ENCODE measurements at regions not wholly inside any gene's neighbourhood (a gene's known extent, or its start where the extent isn't known, plus 50 kb on each side); places are given as distances from the start of the nearest gene placed in this dataset.

DNA sequence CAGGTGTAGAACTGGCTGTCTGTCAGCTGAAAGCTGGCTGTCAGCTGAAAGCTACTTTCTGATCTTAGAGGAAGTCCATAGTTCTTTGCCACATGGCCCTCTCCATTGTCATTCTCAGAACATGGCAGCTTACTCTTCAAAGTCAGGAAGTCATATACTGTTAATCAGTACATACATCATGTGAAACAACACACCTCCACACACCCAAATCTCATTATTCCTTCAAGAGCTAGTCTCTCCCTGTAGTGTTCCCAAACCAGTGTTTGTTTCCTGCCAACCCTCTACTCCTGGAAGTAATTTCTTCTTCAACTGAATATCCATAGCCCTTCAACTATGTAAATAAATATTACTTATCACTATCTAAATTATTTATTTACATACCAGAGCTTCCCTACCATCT is 58.9 kb downstream of the OR5AK2 start:
- no peak overlapping the region for H4K12ac ChIP-seq (ENCODE audit: low read depth, low read length)
- no peak overlapping the region for H3K23ac ChIP-seq (ENCODE audit: low read length)
- H2BK12ac ChIP-seq (ENCODE audit: low read length): no peak overlapping the region
- peaks cover 2% of the 10 kb centered on the region for H3K9me3 ChIP-seq (ENCODE audit: insufficient read depth, low read depth, low read length)
- no peak overlapping the region for H3K4me3 ChIP-seq (ENCODE audit: low read depth, low read length)
- no peak overlapping the region for H3K18ac ChIP-seq (ENCODE audit: low read length)
- no peaks in the 10 kb centered on the region for H3K79me2 ChIP-seq (ENCODE audit: control insufficient read depth, insufficient read depth, low read length, poor library complexity)
- H2AK5ac ChIP-seq (ENCODE audit: low read length): no peak overlapping the region
- no peak overlapping the region for H3K27ac ChIP-seq (ENCODE audit: low read depth, low read length)
- no peak overlapping the region for H3K9ac ChIP-seq (ENCODE audit: low read length)
- H4K8ac ChIP-seq (ENCODE audit: low read depth, low read length): no peak overlapping the region
- H3K4me1 ChIP-seq (ENCODE audit: control insufficient read depth in 1 of 2, insufficient read depth in 2 of 2, low read length in 2 of 2): no peaks in the 10 kb centered on the region
- no peak overlapping the region for H3K14ac ChIP-seq (ENCODE audit: low read length)
- DNase-seq: no peak
- no peak overlapping the region for H3K4ac ChIP-seq (ENCODE audit: low read depth, low read length)
- H3K79me1 ChIP-seq (ENCODE audit: low read length): no peaks in the 10 kb centered on the region
- no peak overlapping the region for H3K4me2 ChIP-seq (ENCODE audit: low read length)
- no peak overlapping the region for H2AFZ ChIP-seq (ENCODE audit: insufficient read depth, low read length, poor library complexity)
- no peak overlapping the region for H2BK120ac ChIP-seq (ENCODE audit: insufficient read depth, low read length, poor library complexity)
- no peak overlapping the region for H2BK5ac ChIP-seq (ENCODE audit: low read depth, low read length, poor library complexity)
- H3K27me3 ChIP-seq (ENCODE audit: insufficient read depth, low read length): no peaks in the 10 kb centered on the region
- H4K91ac ChIP-seq (ENCODE audit: low read depth, low read length): no peak overlapping the region
- H3K36me3 ChIP-seq (ENCODE audit: control insufficient read depth in 1 of 2, insufficient read depth in 2 of 2, low read length in 2 of 2): no peaks in the 10 kb centered on the region

DNA sequence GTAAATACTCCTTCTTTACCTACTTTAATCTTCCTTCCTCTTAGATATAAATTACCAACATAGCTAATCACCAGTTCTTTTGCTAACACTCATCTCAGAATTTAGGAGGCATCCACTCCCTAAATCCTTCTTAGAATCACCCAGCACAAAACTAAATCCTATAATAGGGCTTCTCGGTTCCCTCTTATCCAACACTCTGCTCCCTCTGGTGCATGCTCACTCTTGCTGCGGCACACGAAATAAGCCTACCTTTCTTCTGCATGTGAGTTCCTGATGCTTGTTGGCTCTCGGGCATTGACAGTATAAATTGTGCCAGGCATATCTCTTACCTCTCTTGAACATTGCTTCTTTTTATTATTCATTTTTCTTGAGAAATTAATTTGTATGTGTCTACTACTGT is 61.0 kb downstream of the OR5AK2 start:
- no peaks in the 10 kb centered on the region for H3K9me3 ChIP-seq (ENCODE audit: insufficient read depth, low read depth, low read length)
- H3K4me1 ChIP-seq (ENCODE audit: control insufficient read depth in 1 of 2, insufficient read depth in 2 of 2, low read length in 2 of 2): no peaks in the 10 kb centered on the region
- WGBS (ENCODE audit: extremely low coverage, insufficient coverage, insufficient read length): no CpG with 5 or more reads among the region's 4 CpGs

DNA sequence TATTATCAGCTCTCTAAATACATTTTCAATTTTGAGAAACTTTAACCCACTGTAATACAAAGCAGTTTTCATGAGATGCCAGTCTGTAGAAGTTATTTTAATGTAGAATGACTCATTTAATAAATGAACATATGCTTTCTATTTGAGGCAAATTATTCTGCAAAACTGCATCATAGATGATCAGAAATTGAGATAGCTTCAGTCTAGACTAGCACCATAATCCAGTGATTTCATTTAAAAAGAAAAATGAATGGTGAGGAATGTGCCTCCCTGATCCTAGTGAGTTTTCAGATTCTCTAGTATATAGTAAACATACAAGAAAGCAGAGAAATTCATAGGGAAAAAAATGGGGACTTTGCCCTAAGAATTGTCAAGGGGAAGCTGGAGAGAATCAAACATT is 66.1 kb downstream of the OR5AK2 start:
- Histone ChIP-seq H3K4me1 (ENCODE audit: control insufficient read depth in 1 of 2, insufficient read depth in 2 of 2, low read length in 2 of 2) (no peaks in the 10 kb centered on the region), H3K18ac (ENCODE audit: low read length) (no peak overlapping the region), H2BK120ac (ENCODE audit: insufficient read depth, low read length, poor library complexity) (no peak overlapping the region), H3K27ac (ENCODE audit: low read depth, low read length) (no peak overlapping the region), H2BK12ac (ENCODE audit: low read length) (no peak overlapping the region), H3K79me2 (ENCODE audit: control insufficient read depth, insufficient read depth, low read length, poor library complexity) (no peaks in the 10 kb centered on the region), H3K79me1 (ENCODE audit: low read length) (no peaks in the 10 kb centered on the region), H4K8ac (ENCODE audit: low read depth, low read length) (no peak overlapping the region), H2BK5ac (ENCODE audit: low read depth, low read length, poor library complexity) (no peak overlapping the region), H2AFZ (ENCODE audit: insufficient read depth, low read length, poor library complexity) (no peak overlapping the region), H3K14ac (ENCODE audit: low read length) (no peak overlapping the region), H3K4me2 (ENCODE audit: low read length) (no peak overlapping the region), H3K27me3 (ENCODE audit: insufficient read depth, low read length) (no peaks in the 10 kb centered on the region), H3K9me3 (ENCODE audit: insufficient read depth, low read depth, low read length) (no peaks in the 10 kb centered on the region), H3K36me3 (ENCODE audit: control insufficient read depth in 1 of 2, insufficient read depth in 2 of 2, low read length in 2 of 2) (no peaks in the 10 kb centered on the region), H4K12ac (ENCODE audit: low read depth, low read length) (no peak overlapping the region), H3K9ac (ENCODE audit: low read length) (no peak overlapping the region), H3K4ac (ENCODE audit: low read depth, low read length) (no peak overlapping the region), H4K91ac (ENCODE audit: low read depth, low read length) (no peak overlapping the region), H3K4me3 (ENCODE audit: low read depth, low read length) (no peak overlapping the region), H2AK5ac (ENCODE audit: low read length) (no peak overlapping the region), H3K23ac (ENCODE audit: low read length) (no peak overlapping the region)
- no peak for DNase-seq

More for the DNA sequence above, 61.0 kb downstream of the OR5AK2 start:
- Histone ChIP-seq H3K79me1 (ENCODE audit: low read length) (no peaks in the 10 kb centered on the region), H3K18ac (ENCODE audit: low read length) (no peak overlapping the region), H2AK5ac (ENCODE audit: low read length) (no peak overlapping the region), H3K79me2 (ENCODE audit: control insufficient read depth, insufficient read depth, low read length, poor library complexity) (no peaks in the 10 kb centered on the region), H4K12ac (ENCODE audit: low read depth, low read length) (no peak overlapping the region), H3K27ac (ENCODE audit: low read depth, low read length) (no peak overlapping the region), H3K23ac (ENCODE audit: low read length) (no peak overlapping the region), H2AFZ (ENCODE audit: insufficient read depth, low read length, poor library complexity) (no peak overlapping the region), H2BK12ac (ENCODE audit: low read length) (no peak overlapping the region), H4K8ac (ENCODE audit: low read depth, low read length) (no peak overlapping the region), H3K4me3 (ENCODE audit: low read depth, low read length) (no peak overlapping the region), H3K36me3 (ENCODE audit: control insufficient read depth in 1 of 2, insufficient read depth in 2 of 2, low read length in 2 of 2) (no peaks in the 10 kb centered on the region), H3K14ac (ENCODE audit: low read length) (no peak overlapping the region), H3K9ac (ENCODE audit: low read length) (no peak overlapping the region), H3K4ac (ENCODE audit: low read depth, low read length) (no peak overlapping the region), H2BK5ac (ENCODE audit: low read depth, low read length, poor library complexity) (no peak overlapping the region), H2BK120ac (ENCODE audit: insufficient read depth, low read length, poor library complexity) (no peak overlapping the region), H4K91ac (ENCODE audit: low read depth, low read length) (no peak overlapping the region), H3K4me2 (ENCODE audit: low read length) (no peak overlapping the region), H3K27me3 (ENCODE audit: insufficient read depth, low read length) (no peaks in the 10 kb centered on the region)
- no peak for DNase-seq

DNA sequence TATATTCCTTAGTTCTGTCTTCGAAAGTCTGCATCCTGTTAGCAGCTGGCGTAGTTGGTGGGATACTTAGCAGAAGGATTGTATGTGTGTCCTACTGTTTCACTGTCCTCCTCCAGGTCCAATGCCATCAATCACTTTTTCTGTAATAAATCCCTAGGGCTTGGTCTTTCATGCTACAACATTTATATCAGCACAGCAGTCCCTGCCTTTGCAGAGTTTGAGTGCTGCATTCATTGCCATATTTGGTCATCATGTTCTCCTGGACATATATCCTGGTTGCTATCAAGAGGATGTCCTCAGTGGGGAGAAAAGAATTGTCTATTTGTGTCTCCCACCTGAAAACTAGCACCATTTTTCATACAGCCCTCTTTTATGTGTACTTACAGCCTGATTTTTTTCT is 67.0 kb downstream of the OR5AK2 start:
- Histone ChIP-seq H2BK120ac (ENCODE audit: insufficient read depth, low read length, poor library complexity) (no peak overlapping the region), H4K12ac (ENCODE audit: low read depth, low read length) (no peak overlapping the region), H4K8ac (ENCODE audit: low read depth, low read length) (no peak overlapping the region), H3K36me3 (ENCODE audit: control insufficient read depth in 1 of 2, insufficient read depth in 2 of 2, low read length in 2 of 2) (no peaks in the 10 kb centered on the region), H3K18ac (ENCODE audit: low read length) (no peak overlapping the region), H3K79me2 (ENCODE audit: control insufficient read depth, insufficient read depth, low read length, poor library complexity) (no peaks in the 10 kb centered on the region), H2BK12ac (ENCODE audit: low read length) (no peak overlapping the region), H3K9me3 (ENCODE audit: insufficient read depth, low read depth, low read length) (no peaks in the 10 kb centered on the region), H3K27me3 (ENCODE audit: insufficient read depth, low read length) (no peaks in the 10 kb centered on the region), H3K14ac (ENCODE audit: low read length) (no peak overlapping the region), H3K4me2 (ENCODE audit: low read length) (no peak overlapping the region), H2AK5ac (ENCODE audit: low read length) (no peak overlapping the region), H2AFZ (ENCODE audit: insufficient read depth, low read length, poor library complexity) (no peak overlapping the region), H2BK5ac (ENCODE audit: low read depth, low read length, poor library complexity) (no peak overlapping the region), H3K79me1 (ENCODE audit: low read length) (no peaks in the 10 kb centered on the region), H3K9ac (ENCODE audit: low read length) (no peak overlapping the region), H3K27ac (ENCODE audit: low read depth, low read length) (no peak overlapping the region), H3K23ac (ENCODE audit: low read length) (no peak overlapping the region), H3K4me3 (ENCODE audit: low read depth, low read length) (no peak overlapping the region), H3K4me1 (ENCODE audit: control insufficient read depth in 1 of 2, insufficient read depth in 2 of 2, low read length in 2 of 2) (no peaks in the 10 kb centered on the region), H4K91ac (ENCODE audit: low read depth, low read length) (no peak overlapping the region), H3K4ac (ENCODE audit: low read depth, low read length) (no peak overlapping the region)
- WGBS (ENCODE audit: extremely low coverage, insufficient coverage, insufficient read length): no CpG with 5 or more reads among the region's 2 CpGs
- DNase-seq: no peak

DNA sequence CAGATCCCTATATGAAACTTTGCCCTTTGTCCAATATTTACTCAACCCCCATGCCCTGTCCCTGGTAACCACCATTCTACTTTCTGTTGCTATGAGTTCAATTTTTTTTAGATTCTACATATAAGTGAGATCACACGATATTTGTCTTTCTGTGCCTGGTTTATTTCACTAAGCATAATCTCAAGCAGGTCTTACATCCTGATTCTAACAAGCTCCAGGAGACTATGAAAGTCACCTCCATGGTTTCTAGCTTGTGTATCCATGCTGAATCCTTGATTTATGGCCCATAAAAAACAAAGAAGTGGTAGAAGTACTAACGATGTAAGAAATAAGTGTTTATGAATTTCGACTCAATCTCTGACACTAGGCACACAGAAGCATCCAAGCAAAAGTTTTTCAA is 68.0 kb downstream of the OR5AK2 start:
- Histone ChIP-seq H2BK120ac (ENCODE audit: insufficient read depth, low read length, poor library complexity) (no peak overlapping the region), H2AK5ac (ENCODE audit: low read length) (no peak overlapping the region), H3K4me1 (ENCODE audit: control insufficient read depth in 1 of 2, insufficient read depth in 2 of 2, low read length in 2 of 2) (no peaks in the 10 kb centered on the region), H2BK12ac (ENCODE audit: low read length) (no peak overlapping the region), H3K18ac (ENCODE audit: low read length) (no peak overlapping the region), H4K8ac (ENCODE audit: low read depth, low read length) (no peak overlapping the region), H3K4ac (ENCODE audit: low read depth, low read length) (no peak overlapping the region), H4K12ac (ENCODE audit: low read depth, low read length) (no peak overlapping the region), H3K27ac (ENCODE audit: low read depth, low read length) (no peak overlapping the region), H3K23ac (ENCODE audit: low read length) (no peak overlapping the region), H3K4me3 (ENCODE audit: low read depth, low read length) (no peak overlapping the region), H2BK5ac (ENCODE audit: low read depth, low read length, poor library complexity) (no peak overlapping the region), H3K36me3 (ENCODE audit: control insufficient read depth in 1 of 2, insufficient read depth in 2 of 2, low read length in 2 of 2) (no peaks in the 10 kb centered on the region), H3K9me3 (ENCODE audit: insufficient read depth, low read depth, low read length) (no peaks in the 10 kb centered on the region), H3K14ac (ENCODE audit: low read length) (no peak overlapping the region), H3K79me1 (ENCODE audit: low read length) (no peaks in the 10 kb centered on the region), H3K27me3 (ENCODE audit: insufficient read depth, low read length) (no peaks in the 10 kb centered on the region), H4K91ac (ENCODE audit: low read depth, low read length) (no peak overlapping the region), H3K4me2 (ENCODE audit: low read length) (no peak overlapping the region), H3K79me2 (ENCODE audit: control insufficient read depth, insufficient read depth, low read length, poor library complexity) (no peaks in the 10 kb centered on the region), H2AFZ (ENCODE audit: insufficient read depth, low read length, poor library complexity) (no peak overlapping the region), H3K9ac (ENCODE audit: low read length) (no peak overlapping the region)
- no CpG with 5 or more reads among the region's 3 CpGs for WGBS (ENCODE audit: extremely low coverage, insufficient coverage, insufficient read length)
- DNase-seq: no peak

Data from trophoblast cell (in vitro differentiated cells and primary cell).